Neural progenitor cell (in vitro differentiated cells): ENCODE measurements at regions not wholly inside any gene's neighbourhood (a gene's known extent, or its start where the extent isn't known, plus 50 kb on each side); places are given as distances from the start of the nearest gene placed in this dataset.

Experiments
- EZH2 ChIP-seq: fragments of 200-600 bp; sonication (generic); IDR thresholded peaks from 2 replicates; pipeline ENCODE4 v1.6.1; 2017; ENCODE audit warnings: antibody characterized with exemption, mild to moderate bottlenecking, moderate library complexity
- EZH2phosphoT487 ChIP-seq: fragments of 200-600 bp; sonication (generic); IDR thresholded peaks from 2 replicates; pipeline ENCODE4 v1.6.1; 2017; ENCODE audit warnings: antibody characterized with exemption
- TF ChIP-seq, protein P1 (sequence below): fragments of 200-600 bp; sonication (generic); IDR thresholded peaks from 2 replicates; pipeline ENCODE4 v1.5.1; 2017; ENCODE audit warnings: antibody characterized with exemption, mild to moderate bottlenecking

DNA sequence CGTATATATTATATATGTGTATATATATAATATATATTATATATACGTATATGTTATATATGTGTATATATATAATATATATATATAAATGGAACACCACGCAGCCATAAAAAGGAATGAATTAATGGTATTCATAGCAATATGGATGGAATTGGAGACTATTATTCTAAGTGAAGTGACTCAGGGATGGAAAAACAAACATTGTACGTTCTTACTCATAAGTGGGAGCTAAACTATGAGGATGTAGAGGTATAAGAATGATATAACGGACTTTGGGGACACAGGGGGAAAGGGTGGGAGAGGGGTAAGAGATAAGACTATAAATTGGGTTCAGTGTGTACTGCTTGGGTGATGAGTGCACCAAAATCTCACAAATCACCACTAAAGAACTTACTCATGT, 1388.9 kb downstream of the C4orf33 start:
- TF ChIP-seq, protein P1, sequence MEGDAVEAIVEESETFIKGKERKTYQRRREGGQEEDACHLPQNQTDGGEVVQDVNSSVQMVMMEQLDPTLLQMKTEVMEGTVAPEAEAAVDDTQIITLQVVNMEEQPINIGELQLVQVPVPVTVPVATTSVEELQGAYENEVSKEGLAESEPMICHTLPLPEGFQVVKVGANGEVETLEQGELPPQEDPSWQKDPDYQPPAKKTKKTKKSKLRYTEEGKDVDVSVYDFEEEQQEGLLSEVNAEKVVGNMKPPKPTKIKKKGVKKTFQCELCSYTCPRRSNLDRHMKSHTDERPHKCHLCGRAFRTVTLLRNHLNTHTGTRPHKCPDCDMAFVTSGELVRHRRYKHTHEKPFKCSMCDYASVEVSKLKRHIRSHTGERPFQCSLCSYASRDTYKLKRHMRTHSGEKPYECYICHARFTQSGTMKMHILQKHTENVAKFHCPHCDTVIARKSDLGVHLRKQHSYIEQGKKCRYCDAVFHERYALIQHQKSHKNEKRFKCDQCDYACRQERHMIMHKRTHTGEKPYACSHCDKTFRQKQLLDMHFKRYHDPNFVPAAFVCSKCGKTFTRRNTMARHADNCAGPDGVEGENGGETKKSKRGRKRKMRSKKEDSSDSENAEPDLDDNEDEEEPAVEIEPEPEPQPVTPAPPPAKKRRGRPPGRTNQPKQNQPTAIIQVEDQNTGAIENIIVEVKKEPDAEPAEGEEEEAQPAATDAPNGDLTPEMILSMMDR = no peak
- TF ChIP-seq EZH2 (no peak), EZH2phosphoT487 (no peak)
